MM.1S (cell line): ENCODE measurements at regions not wholly inside any gene's neighbourhood (a gene's known extent, or its start where the extent isn't known, plus 50 kb on each side); places are given as distances from the start of the nearest gene placed in this dataset.

Experiments
- EZH2 ChIP-seq: fragments of 300-600 bp; sonication (generic); optimal IDR thresholded peaks from 2 replicates; pipeline ENCODE3; 2017; ENCODE audit warnings: low read depth, mild to moderate bottlenecking, antibody characterized with exemption, low read length, mixed read lengths
- TF ChIP-seq, protein P1 (sequence below): fragments of 300-600 bp; sonication (generic); IDR thresholded peaks from 2 replicates; pipeline ENCODE4 v1.5.1; 2016; ENCODE audit warnings: antibody characterized with exemption, low read length, mixed read lengths

DNA sequence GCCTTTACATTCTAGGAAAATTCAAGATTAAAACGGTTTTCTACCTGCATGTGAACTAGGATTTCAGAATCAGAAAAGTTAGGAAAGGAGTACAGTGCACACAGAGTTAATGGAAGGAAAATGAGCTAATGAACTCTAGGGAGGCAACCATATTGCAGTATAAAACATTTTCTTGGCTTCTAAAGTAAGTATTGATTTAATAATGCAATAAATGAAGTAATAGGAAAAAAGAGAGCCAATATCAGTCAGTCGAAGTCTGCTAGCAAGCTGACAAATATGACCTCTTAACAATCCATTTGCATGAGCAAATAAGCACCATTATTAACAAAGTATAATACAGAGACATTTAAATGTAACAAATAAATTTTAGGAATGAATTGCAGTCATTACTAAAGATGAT, 80.2 kb upstream of the COL3A1 start:
- TF ChIP-seq, protein P1, sequence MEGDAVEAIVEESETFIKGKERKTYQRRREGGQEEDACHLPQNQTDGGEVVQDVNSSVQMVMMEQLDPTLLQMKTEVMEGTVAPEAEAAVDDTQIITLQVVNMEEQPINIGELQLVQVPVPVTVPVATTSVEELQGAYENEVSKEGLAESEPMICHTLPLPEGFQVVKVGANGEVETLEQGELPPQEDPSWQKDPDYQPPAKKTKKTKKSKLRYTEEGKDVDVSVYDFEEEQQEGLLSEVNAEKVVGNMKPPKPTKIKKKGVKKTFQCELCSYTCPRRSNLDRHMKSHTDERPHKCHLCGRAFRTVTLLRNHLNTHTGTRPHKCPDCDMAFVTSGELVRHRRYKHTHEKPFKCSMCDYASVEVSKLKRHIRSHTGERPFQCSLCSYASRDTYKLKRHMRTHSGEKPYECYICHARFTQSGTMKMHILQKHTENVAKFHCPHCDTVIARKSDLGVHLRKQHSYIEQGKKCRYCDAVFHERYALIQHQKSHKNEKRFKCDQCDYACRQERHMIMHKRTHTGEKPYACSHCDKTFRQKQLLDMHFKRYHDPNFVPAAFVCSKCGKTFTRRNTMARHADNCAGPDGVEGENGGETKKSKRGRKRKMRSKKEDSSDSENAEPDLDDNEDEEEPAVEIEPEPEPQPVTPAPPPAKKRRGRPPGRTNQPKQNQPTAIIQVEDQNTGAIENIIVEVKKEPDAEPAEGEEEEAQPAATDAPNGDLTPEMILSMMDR, result no peak
- TF ChIP-seq EZH2, result no peak
